ENCODE measurements at regions not wholly inside any gene's neighbourhood (a gene's known extent, or its start where the extent isn't known, plus 50 kb on each side); places are given as distances from the start of the nearest gene placed in this dataset.
"Not testable (repeated sequence)": the region's sequence is repeated elsewhere in the genome, so short reads cannot be mapped to it uniquely, and the experiment has no call there.

DNA sequence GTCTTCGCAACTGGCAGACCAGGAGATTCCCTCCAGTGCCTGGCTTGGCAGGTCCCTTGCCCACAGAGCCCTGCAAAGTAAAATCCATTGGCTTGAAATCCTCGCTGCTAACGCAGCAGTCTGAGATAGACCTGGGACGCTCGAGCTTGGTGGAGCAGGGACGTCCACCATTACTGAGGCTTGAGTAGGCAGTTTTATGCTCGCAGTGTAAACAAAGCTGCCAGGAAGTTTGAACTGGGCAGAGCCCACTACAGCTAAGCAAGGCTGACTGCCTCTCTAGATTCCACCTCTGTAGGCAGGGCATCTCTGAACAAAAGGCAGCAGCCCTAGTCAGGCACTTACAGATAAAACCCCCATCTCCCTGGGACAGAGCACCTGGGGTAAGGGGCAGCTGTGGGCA, 205.0 kb upstream of the MME start:
- no peak for DNase-seq (ENCODE audit: low read depth)
- TF ChIP-seq, protein P1, sequence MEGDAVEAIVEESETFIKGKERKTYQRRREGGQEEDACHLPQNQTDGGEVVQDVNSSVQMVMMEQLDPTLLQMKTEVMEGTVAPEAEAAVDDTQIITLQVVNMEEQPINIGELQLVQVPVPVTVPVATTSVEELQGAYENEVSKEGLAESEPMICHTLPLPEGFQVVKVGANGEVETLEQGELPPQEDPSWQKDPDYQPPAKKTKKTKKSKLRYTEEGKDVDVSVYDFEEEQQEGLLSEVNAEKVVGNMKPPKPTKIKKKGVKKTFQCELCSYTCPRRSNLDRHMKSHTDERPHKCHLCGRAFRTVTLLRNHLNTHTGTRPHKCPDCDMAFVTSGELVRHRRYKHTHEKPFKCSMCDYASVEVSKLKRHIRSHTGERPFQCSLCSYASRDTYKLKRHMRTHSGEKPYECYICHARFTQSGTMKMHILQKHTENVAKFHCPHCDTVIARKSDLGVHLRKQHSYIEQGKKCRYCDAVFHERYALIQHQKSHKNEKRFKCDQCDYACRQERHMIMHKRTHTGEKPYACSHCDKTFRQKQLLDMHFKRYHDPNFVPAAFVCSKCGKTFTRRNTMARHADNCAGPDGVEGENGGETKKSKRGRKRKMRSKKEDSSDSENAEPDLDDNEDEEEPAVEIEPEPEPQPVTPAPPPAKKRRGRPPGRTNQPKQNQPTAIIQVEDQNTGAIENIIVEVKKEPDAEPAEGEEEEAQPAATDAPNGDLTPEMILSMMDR (IDR thresholded peaks at IDR 0.05; ENCODE audit: insufficient read depth, low read depth, low read length, missing control alignments), result no peak
- H3K4me3 ChIP-seq (ENCODE audit: low read length), result no peak overlapping the region

DNA sequence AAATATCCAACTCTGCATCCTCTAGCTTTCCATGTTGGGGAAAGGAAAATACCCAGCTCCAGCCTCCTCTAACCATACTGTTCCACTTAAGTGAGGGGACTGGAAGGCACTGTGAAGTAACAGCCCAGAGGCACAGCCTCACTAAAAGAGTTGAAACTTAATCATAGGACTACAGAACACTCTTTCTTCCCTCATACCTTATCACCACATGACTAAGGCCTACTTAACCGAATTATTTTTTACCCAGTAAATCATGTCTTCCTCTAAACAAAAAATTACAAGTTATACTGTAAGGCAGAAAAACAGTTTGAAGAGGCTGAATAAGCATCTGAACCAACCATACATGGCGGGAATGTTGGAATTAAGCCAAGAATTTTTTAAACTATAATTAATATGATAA, 207.4 kb upstream of the MME start:
- DNase-seq (ENCODE audit: low read depth), result no peak
- no peak overlapping the region for H3K4me3 ChIP-seq (ENCODE audit: low read length)
- TF ChIP-seq, protein P1 (IDR thresholded peaks at IDR 0.05; ENCODE audit: insufficient read depth, low read depth, low read length, missing control alignments), result no peak

DNA sequence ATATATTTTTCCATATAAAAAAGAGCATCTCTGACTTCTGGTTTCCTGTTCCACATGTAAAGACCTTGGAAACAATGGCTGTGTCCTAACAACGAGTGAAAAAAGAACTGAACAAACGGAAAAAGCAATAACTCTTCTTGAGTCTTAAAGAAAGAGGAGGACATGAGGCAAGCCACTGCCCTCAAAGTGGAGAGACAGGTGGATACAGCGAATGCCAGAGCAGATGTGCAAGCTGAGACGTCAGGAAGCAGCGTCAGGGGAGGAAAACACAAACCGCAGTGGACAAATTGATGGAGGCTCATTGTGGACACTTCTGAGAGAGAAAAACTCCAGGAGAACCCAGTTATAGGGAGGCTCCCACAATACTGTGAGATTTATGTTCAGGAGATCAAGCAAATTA, 208.0 kb upstream of the MME start:
- no peak overlapping the region for H3K4me3 ChIP-seq (ENCODE audit: low read length)
- TF ChIP-seq, protein P1 (IDR thresholded peaks at IDR 0.05; ENCODE audit: insufficient read depth, low read depth, low read length, missing control alignments), result no peak
- no peak for DNase-seq (ENCODE audit: low read depth)

DNA sequence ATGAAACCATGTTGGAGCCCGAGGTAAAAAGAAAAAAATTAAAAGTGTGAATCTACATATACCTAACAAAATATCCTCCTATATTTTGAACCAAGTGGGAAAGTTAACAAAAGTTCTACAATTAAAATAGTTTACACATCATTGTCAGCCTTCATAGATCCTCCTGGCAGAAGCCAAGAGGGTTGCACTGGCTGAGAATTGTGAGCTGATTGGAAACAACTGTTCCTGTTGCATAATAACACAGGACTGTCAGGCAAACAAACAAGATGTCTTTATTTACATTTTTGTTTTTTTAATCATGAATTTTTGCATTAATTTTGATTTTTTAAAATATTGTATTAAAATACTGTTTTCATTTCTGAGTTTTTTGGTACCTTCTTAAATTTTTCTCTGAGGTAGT, 215.2 kb upstream of the MME start:
- no peak overlapping the region for H3K4me3 ChIP-seq (ENCODE audit: low read length)
- no peak for DNase-seq (ENCODE audit: low read depth)
- TF ChIP-seq, protein P1 (IDR thresholded peaks at IDR 0.05; ENCODE audit: insufficient read depth, low read depth, low read length, missing control alignments), result no peak

DNA sequence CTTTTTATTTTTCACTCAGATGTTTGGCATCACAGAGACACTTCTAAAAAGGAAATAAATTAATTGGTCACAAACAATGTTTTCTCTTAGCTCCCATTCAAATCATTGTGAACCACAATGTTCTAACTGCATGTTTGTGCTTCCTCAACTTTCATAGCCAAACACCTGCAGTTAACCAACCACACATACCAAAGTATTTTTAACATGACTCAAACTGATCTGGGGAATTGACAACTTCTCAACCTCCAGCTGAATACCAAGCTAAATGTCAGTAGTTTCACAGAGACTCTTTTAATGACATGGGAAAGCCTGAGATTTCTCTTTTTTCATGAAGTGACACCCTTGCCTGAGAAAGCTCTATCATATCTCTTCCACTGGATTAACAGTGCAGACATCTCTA, 217.9 kb upstream of the MME start:
- TF ChIP-seq, protein P1 (IDR thresholded peaks at IDR 0.05; ENCODE audit: insufficient read depth, low read depth, low read length, missing control alignments), result no peak
- H3K4me3 ChIP-seq (ENCODE audit: low read length), result no peak overlapping the region
- DNase-seq (ENCODE audit: low read depth), result peak; percentile 8

DNA sequence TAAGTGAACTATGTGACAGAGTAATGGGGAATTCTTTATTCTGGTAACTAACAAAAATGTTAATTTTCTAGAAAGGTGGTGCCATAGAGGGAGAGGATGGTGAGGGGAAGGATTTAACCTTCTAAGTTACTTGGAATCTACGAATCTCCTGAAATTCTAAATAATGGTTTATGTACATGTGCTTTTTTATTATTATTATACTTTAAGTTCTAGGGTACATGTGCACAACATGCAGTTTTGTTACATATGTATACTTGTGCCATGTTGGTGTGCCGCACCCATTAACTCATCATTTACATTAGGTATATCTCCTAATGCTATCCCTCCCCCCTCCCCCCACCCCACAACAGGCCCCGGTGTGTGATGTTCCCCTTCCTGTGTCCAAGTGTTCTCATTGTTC, 227.1 kb upstream of the MME start:
- not testable (repeated sequence) for H3K4me3 ChIP-seq (ENCODE audit: low read length); DNase-seq (ENCODE audit: low read depth)

DNA sequence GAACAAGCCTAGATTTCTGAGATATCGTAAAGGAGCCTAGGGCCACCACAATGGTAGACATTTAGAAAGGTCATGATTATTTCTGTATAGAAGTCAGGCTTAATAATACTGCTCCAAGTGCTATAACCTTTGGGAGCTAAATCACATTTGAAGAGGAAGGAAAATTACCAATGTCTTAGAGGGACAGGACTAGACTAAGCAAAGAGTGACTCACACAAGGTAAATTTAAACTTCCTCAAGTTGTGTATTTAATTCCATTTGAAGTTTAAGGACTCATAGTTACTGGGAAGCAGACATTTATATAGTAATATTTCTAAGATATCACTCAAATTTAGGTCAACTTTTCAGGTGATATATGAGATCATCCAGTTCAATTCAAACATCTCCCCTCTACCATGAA, 227.6 kb upstream of the MME start:
- no peak overlapping the region for H3K4me3 ChIP-seq (ENCODE audit: low read length)
- TF ChIP-seq, protein P1 (IDR thresholded peaks at IDR 0.05; ENCODE audit: insufficient read depth, low read depth, low read length, missing control alignments), result no peak
- DNase-seq (ENCODE audit: low read depth), result peak; percentile 48

DNA sequence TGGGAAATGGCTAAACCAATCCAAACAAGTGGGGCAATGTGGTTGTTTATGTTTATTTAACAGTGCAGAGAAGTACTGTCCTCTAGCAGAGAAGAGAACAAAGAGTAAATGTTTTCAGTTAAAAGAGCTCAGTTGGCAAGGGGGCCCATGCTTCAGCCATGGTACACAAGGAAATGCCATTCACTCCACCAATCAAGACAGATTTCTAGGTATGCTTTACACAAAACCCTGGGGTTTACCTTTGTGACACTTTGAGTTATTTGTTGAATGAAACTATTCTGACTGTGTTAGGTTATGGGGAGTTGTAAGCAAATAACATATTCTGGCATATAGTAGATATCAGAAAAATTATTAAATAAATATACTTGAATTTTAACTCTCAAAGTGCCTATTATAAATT, 228.5 kb upstream of the MME start:
- no peak overlapping the region for H3K4me3 ChIP-seq (ENCODE audit: low read length)
- TF ChIP-seq, protein P1 (IDR thresholded peaks at IDR 0.05; ENCODE audit: insufficient read depth, low read depth, low read length, missing control alignments), result no peak

More for the DNA sequence above, 228.5 kb upstream of the MME start:
- no peak for DNase-seq (ENCODE audit: low read depth)

All from epithelial cell of esophagus (primary cell).